Activated CD8-positive, alpha-beta T cell treated with anti-CD3 and anti-CD28 coated beads for 36 hours (primary cell): ENCODE measurements at regions not wholly inside any gene's neighbourhood (a gene's known extent, or its start where the extent isn't known, plus 50 kb on each side); places are given as distances from the start of the nearest gene placed in this dataset.

Experiments used
- ATAC-seq: fragments of 200-7000 bp; cut with Tn5 transposase; one replicate; pipeline ENCODE4 v1.10.0; 2021; ENCODE audit warnings: mild to moderate bottlenecking, moderate library complexity
- CTCF ChIA-PET: fragments of 350-600 bp; sonication (Branson Sonifier 250); formaldehyde crosslinking; loops from one replicate; lab custom pipeline; 2021; ENCODE audit warnings: antibody characterized with exemption; lab: Charles Lee
- POLR2A ChIA-PET: fragments of 350-600 bp; sonication (Branson Sonifier 250); formaldehyde crosslinking; loops from one replicate; lab custom pipeline; 2021; ENCODE audit warnings: antibody characterized with exemption; lab: Charles Lee
- DNase-seq: peaks from one replicate; pipeline ENCODE4 v3.0.0-alpha.2; 2020
- H3K27ac Mint-ChIP-seq: one replicate; pipeline ENCODE4 v1.8.0; 2021; ENCODE audit warnings: mild to moderate bottlenecking, mixed read lengths
- H3K27me3 Mint-ChIP-seq: one replicate; pipeline ENCODE4 v1.8.0; 2021; ENCODE audit warnings: mixed read lengths
- H3K36me3 Mint-ChIP-seq: one replicate; pipeline ENCODE4 v1.8.0; 2021; ENCODE audit warnings: low read depth, mixed read lengths
- H3K4me1 Mint-ChIP-seq: one replicate; pipeline ENCODE4 v1.8.0; 2021; ENCODE audit warnings: low read depth, mixed read lengths
- H3K4me3 Mint-ChIP-seq: one replicate; pipeline ENCODE4 v1.8.0; 2021; ENCODE audit warnings: mild to moderate bottlenecking, moderate library complexity, mixed read lengths
- H3K9me3 Mint-ChIP-seq: one replicate; pipeline ENCODE4 v1.8.0; 2021; ENCODE audit warnings: mixed read lengths
- intact Hi-C: fragments of 100-400 bp; cut with micrococcal nuclease; formaldehyde crosslinking; loops from one replicate; pipeline ENCODE4 v1.10.0; 2022
- TF ChIP-seq, protein P1 (sequence below): fragments of 200-600 bp; IDR thresholded peaks from one replicate; pipeline ENCODE4 v1.8.0; 2022; ENCODE audit warnings: antibody characterized with exemption, mild to moderate bottlenecking

- no peak overlapping the region for H3K4me3 Mint-ChIP-seq
- no peaks in the 10 kb centered on the region for H3K36me3 Mint-ChIP-seq
- intact Hi-C loops: no loop called here
- H3K27me3 Mint-ChIP-seq: peaks cover 2% of the 10 kb centered on the region
- H3K4me1 Mint-ChIP-seq: no peaks in the 10 kb centered on the region
- DNase-seq: no peak
- no peak overlapping the region for H3K27ac Mint-ChIP-seq
- ATAC-seq: no peak
- TF ChIP-seq, protein P1, sequence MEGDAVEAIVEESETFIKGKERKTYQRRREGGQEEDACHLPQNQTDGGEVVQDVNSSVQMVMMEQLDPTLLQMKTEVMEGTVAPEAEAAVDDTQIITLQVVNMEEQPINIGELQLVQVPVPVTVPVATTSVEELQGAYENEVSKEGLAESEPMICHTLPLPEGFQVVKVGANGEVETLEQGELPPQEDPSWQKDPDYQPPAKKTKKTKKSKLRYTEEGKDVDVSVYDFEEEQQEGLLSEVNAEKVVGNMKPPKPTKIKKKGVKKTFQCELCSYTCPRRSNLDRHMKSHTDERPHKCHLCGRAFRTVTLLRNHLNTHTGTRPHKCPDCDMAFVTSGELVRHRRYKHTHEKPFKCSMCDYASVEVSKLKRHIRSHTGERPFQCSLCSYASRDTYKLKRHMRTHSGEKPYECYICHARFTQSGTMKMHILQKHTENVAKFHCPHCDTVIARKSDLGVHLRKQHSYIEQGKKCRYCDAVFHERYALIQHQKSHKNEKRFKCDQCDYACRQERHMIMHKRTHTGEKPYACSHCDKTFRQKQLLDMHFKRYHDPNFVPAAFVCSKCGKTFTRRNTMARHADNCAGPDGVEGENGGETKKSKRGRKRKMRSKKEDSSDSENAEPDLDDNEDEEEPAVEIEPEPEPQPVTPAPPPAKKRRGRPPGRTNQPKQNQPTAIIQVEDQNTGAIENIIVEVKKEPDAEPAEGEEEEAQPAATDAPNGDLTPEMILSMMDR: no peak
- ChIA-PET POLR2A (no interaction called here), CTCF (no interaction called here)
- H3K9me3 Mint-ChIP-seq: no peaks in the 10 kb centered on the region
Measured at GRCh38 chr2:220856486-220856885, 715.6 kb downstream of the EPHA4 start.

- Mint-ChIP-seq H3K4me1 (no peaks in the 10 kb centered on the region), H3K4me3 (no peak overlapping the region), H3K27me3 (peaks cover 2% of the 10 kb centered on the region), H3K9me3 (no peaks in the 10 kb centered on the region), H3K36me3 (no peaks in the 10 kb centered on the region), H3K27ac (no peak overlapping the region)
- ChIA-PET POLR2A (no interaction called here), CTCF (no interaction called here)
- no peak for ATAC-seq
- TF ChIP-seq, protein P1: no peak
- DNase-seq: no peak
- intact Hi-C loops: no loop called here
Measured at GRCh38 chr2:220857368-220857767, 714.7 kb downstream of the EPHA4 start.

GRCh38 chr2:220858101-220858500 lies 714.0 kb downstream of the EPHA4 start:
- no peaks in the 10 kb centered on the region for H3K4me1 Mint-ChIP-seq
- no peaks in the 10 kb centered on the region for H3K36me3 Mint-ChIP-seq
- ChIA-PET POLR2A (no interaction called here), CTCF (no interaction called here)
- H3K4me3 Mint-ChIP-seq: no peak overlapping the region
- ATAC-seq: no peak
- DNase-seq: no peak
- peaks cover 2% of the 10 kb centered on the region for H3K27me3 Mint-ChIP-seq
- TF ChIP-seq, protein P1: no peak
- H3K27ac Mint-ChIP-seq: no peak overlapping the region
- intact Hi-C loops: no loop called here
- H3K9me3 Mint-ChIP-seq: no peaks in the 10 kb centered on the region

DNA sequence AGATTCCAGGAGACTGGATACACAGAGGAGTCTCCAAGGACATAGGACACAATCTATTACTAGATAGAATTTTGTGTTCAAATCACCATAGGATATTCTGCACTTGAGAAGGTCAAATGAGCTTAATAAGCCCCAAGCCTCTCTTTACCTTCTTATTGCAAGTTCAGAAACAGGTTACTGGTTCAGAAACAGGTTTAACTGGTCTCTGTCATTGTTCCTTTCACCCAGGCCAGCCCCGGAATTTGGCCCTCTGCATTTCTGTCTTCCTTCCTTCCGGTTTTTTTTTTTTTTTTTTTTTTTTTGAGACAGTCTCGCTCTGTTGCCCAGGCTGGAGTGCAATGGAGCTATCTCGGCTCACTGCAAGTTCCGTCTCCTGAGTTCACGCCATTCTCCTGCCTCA lies 700.2 kb downstream of the EPHA4 start:
- Mint-ChIP-seq H3K4me1 (no peaks in the 10 kb centered on the region), H3K27ac (no peak overlapping the region), H3K27me3 (no peaks in the 10 kb centered on the region), H3K4me3 (no peak overlapping the region), H3K36me3 (no peaks in the 10 kb centered on the region), H3K9me3 (no peaks in the 10 kb centered on the region)
- ATAC-seq (no peak), DNase-seq (no peak)
- ChIA-PET CTCF (no interaction called here), POLR2A (no interaction called here)
- intact Hi-C loops: no loop called here
- TF ChIP-seq, protein P1: no peak

- no peak for DNase-seq
- no peaks in the 10 kb centered on the region for H3K36me3 Mint-ChIP-seq
- H3K9me3 Mint-ChIP-seq: no peaks in the 10 kb centered on the region
- intact Hi-C loops: no loop called here
- H3K4me3 Mint-ChIP-seq: no peak overlapping the region
- H3K27ac Mint-ChIP-seq: no peak overlapping the region
- no peaks in the 10 kb centered on the region for H3K4me1 Mint-ChIP-seq
- ChIA-PET POLR2A (no interaction called here), CTCF (no interaction called here)
- no peaks in the 10 kb centered on the region for H3K27me3 Mint-ChIP-seq
- ATAC-seq: no peak
- TF ChIP-seq, protein P1: no peak
Measured at GRCh38 chr2:220876080-220876824, 695.9 kb downstream of the EPHA4 start.
